ENCODE measurements at regions not wholly inside any gene's neighbourhood (a gene's known extent, or its start where the extent isn't known, plus 50 kb on each side); places are given as distances from the start of the nearest gene placed in this dataset.

DNA sequence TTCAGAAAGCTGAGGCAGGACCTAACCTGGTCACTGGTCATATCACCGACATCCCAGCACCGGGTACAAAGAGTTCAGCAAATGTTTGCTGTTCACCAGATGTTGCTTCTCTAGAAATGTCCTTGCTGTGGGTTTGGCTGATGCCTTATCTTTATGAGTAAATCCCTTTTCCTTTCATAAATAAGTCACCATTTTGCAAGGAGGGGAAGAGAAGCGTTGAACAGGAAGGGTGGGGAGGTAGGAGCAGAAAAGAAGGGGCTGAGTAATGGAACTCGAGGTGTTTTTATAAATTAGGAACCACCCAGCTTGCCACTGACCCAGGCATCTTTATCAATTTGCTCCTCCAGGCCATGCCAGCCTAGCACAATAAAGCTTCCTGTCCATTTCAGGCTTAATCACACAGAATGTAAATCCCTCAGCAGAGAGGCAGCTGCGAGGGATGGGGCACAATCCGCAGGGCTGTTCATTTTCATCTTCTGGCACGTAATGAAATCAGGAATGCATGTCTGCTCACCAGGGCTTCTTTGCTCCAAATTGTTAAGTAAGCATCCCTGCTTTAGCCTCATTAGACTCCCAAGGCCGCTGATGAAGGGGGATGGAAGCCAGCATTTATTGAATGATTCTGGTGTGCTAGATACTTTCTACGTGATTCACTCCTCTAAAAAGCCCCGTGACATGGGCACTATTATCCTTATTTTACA is 371.9 kb upstream of the CHD6 start:
- Histone ChIP-seq H3K79me1 (ENCODE audit: low read depth, low read length) (no peaks in the 10 kb centered on the region), H2BK20ac (ENCODE audit: low read length) (no peak overlapping the region), H3K23me2 (ENCODE audit: low read depth, low read length) (no peaks in the 10 kb centered on the region), H2BK5ac (ENCODE audit: low read depth, low read length) (no peak overlapping the region), H3K56ac (replicated peaks; ENCODE audit: insufficient read length, low read depth, low read length) (no peak overlapping the region), H3K14ac (ENCODE audit: insufficient read length) (no peak overlapping the region), H3K79me2 (ENCODE audit: control insufficient read depth in 1 of 2, insufficient read depth in 2 of 2, low read length in 2 of 2) (no peaks in the 10 kb centered on the region), H4K91ac (replicated peaks; ENCODE audit: insufficient read length, low read length) (no peak overlapping the region), H2BK120ac (replicated peaks; ENCODE audit: low read depth, low read length) (no peak overlapping the region), H3K36me3 (ENCODE audit: control insufficient read depth in 2 of 4, insufficient read depth in 4 of 4, low read length in 3 of 4) (no peaks in the 10 kb centered on the region), H3K9me3 (ENCODE audit: insufficient read depth in 2 of 2, low read depth in 1 of 2, low read length in 1 of 2) (peaks cover 0 to 4% of the 10 kb centered on the region in 2 experiments; a peak in 1 of 4 replicates), H3K27me3 (replicated peaks in 1 of 4; ENCODE audit: control insufficient read depth in 3 of 4, extremely low read depth in 1 of 4, insufficient read depth in 3 of 4, low read length in 3 of 4) (no peaks in the 10 kb centered on the region), H4K8ac (ENCODE audit: extremely low read depth, insufficient read depth, low read length) (no peak overlapping the region), H3K4me2 (ENCODE audit: insufficient read depth in 1 of 2, low read depth in 2 of 2, low read length in 2 of 2) (no peak overlapping the region), H3K23ac (ENCODE audit: insufficient read length) (no peak overlapping the region), H3K4me1 (replicated peaks in 1 of 4; ENCODE audit: control insufficient read depth in 3 of 4, insufficient read depth in 4 of 4, low read length in 3 of 4) (no peaks in the 10 kb centered on the region), H2AFZ (ENCODE audit: low read length) (peak overlapping the region; percentile 70; the same call in 1 of the 2 replicates), H3K27ac (ENCODE audit: low read depth, low read length) (no peak overlapping the region), H3K4ac (replicated peaks; ENCODE audit: insufficient read length, low read depth, low read length) (no peak overlapping the region), H4K20me1 (replicated peaks in 1 of 2; ENCODE audit: control insufficient read depth in 1 of 2, insufficient read depth in 2 of 2, low read length in 2 of 2) (no peaks in the 10 kb centered on the region), H3K4me3 (ENCODE audit: extremely low read depth in 1 of 4, insufficient read depth in 2 of 4, low read depth in 3 of 4, low read length in 4 of 4) (no peak overlapping the region), H2AK5ac (ENCODE audit: low read depth, low read length) (no peak overlapping the region), H2BK12ac (ENCODE audit: low read depth, low read length) (no peak overlapping the region), H3K9ac (replicated peaks in 1 of 4; ENCODE audit: extremely low read depth in 1 of 4, low read depth in 3 of 4, low read length in 3 of 4) (no peak overlapping the region), H3K18ac (ENCODE audit: extremely low read depth, low read length) (no peak overlapping the region), H2BK15ac (ENCODE audit: low read length) (no peak overlapping the region), H4K5ac (ENCODE audit: insufficient read length, low read depth, low read length) (no peak overlapping the region)
- ChIA-PET CTCF (ENCODE audit: partially characterized antibody) (interaction anchor here (0.6 to 1.4 kb wide), 3 partner anchors 9 to 21 kb away, joined by 3 to 4 read pairs (median 3); no protein-coding TSS in a partner anchor), POLR2A (ENCODE audit: partially characterized antibody) (no interaction called here)
- no peak for DNase-seq (ENCODE audit: low read depth in 1 of 2, low spot score in 2 of 2)
- no peak for FAIRE-seq
- 90% methylated on average over 10 of the region's 10 CpGs; no CpG with 5 or more reads in 1 of the 2 experiments for WGBS, 2 experiments (ENCODE audit: extremely low coverage in 1 of 2, insufficient coverage in 1 of 2, insufficient read length in 1 of 2, insufficient replicate concordance in 2 of 2, low coverage in 1 of 2, low lambda C conversion rate in 2 of 2, missing lambda C conversion rate in 1 of 2)
- TF ChIP-seq KDM1A (IDR thresholded peaks at IDR 0.05; ENCODE audit: borderline replicate concordance, low read length) = no peak
- TF ChIP-seq RFX5 (IDR thresholded peaks at IDR 0.05; ENCODE audit: borderline replicate concordance, low read depth, low read length) = no peak
- TF ChIP-seq EZH2 (IDR thresholded peaks at IDR 0.05; ENCODE audit: low read depth, low read length, severe bottlenecking) = no peak
- no peak for TF ChIP-seq TAF1 (IDR thresholded peaks at IDR 0.05; ENCODE audit: low read depth, low read length)
- no peak for TF ChIP-seq EP300 (IDR thresholded peaks at IDR 0.05; ENCODE audit: borderline replicate concordance in 1 of 2, low read depth in 2 of 2, low read length in 2 of 2)
- no peak for TF ChIP-seq BRCA1 (IDR thresholded peaks at IDR 0.05; ENCODE audit: low read depth, low read length)
- TF ChIP-seq SP4 (IDR thresholded peaks at IDR 0.05; ENCODE audit: low read length) = no peak
- TF ChIP-seq SUZ12 (IDR thresholded peaks at IDR 0.05; ENCODE audit: low read length) = no peak
- TF ChIP-seq RBBP5 (IDR thresholded peaks at IDR 0.05; ENCODE audit: borderline replicate concordance, low read depth, low read length) = no peak
- TF ChIP-seq NRF1 (IDR thresholded peaks at IDR 0.05; ENCODE audit: low read depth, low read length) = no peak
- TF ChIP-seq TCF12 (IDR thresholded peaks at IDR 0.05; ENCODE audit: low read depth, low read length) = no peak
- no peak for TF ChIP-seq EGR1 (IDR thresholded peaks at IDR 0.05; ENCODE audit: borderline replicate concordance, low read depth, low read length)
- no peak for TF ChIP-seq CHD2 (IDR thresholded peaks at IDR 0.05; ENCODE audit: low read length)
- no peak for TF ChIP-seq YY1 (IDR thresholded peaks at IDR 0.05; ENCODE audit: low read depth, low read length)

Measured in H1 (cell line).